Adrenal gland (tissue), 9 donors: ENCODE measurements at regions not wholly inside any gene's neighbourhood (a gene's known extent, or its start where the extent isn't known, plus 50 kb on each side); places are given as distances from the start of the nearest gene placed in this dataset.
A peak's percentile ranks its signal among the peaks of the same experiment; 100 is the strongest.

Experiments used
- DNase-seq, 7 donors: peaks; one replicate each; pipeline ENCODE4 v3.0.0-alpha.2; 2019 to 2020
- H3K27ac ChIP-seq, 5 donors: fragments of 200-600 bp; sonication (generic) in 4 of 5; 1 replicate in 3 of 5; 2 replicates in 2 of 5; pipeline versions ENCODE4 v1.5.1 to v1.8.0; 2016 to 2020; ENCODE audit warnings: mild to moderate bottlenecking in 1 of 5
- H3K27me3 ChIP-seq: fragments of 200-600 bp; 2 replicates; pipeline ENCODE4 v1.8.0; 2021
- H3K36me3 ChIP-seq, 2 donors: fragments of 200-600 bp; replicated peaks in 1 of 2; 1 replicate in 1 of 2; 2 replicates in 1 of 2; pipeline versions ENCODE4 v1.5.1 to v1.8.0; 2018 to 2022
- H3K4me1 ChIP-seq, 2 donors: fragments of 200-600 bp; replicated peaks in 1 of 2; 1 replicate in 1 of 2; 2 replicates in 1 of 2; pipeline versions ENCODE4 v1.5.1 to v1.8.0; 2018 to 2021
- H3K4me3 ChIP-seq, 4 donors: fragments of 200-600 bp; sonication (generic) in 3 of 4; one replicate each; pipeline ENCODE4 v1.5.1; 2016 to 2018
- H3K9me3 ChIP-seq, 3 donors: fragments of 200-600 bp; sonication (generic) in 1 of 3; replicated peaks in 1 of 3; 1 replicate in 2 of 3; 2 replicates in 1 of 3; pipeline versions ENCODE4 v1.5.1 to v1.8.0; 2016 to 2021
- CTCF ChIP-seq, 6 experiments: fragments of 450-650 bp in 4 of 6; fragments of 200-600 bp in 2 of 6; sonication (generic) in 1 of 6; IDR thresholded peaks; 1 replicate in 5 of 6; 2 replicates in 1 of 6; pipeline versions ENCODE4 v1.5.1 to v1.8.0; 2016 to 2021; ENCODE audit warnings: antibody characterized with exemption in 6 of 6, mild to moderate bottlenecking in 2 of 6, moderate library complexity in 1 of 6
- POLR2A ChIP-seq, 2 donors: fragments of 450-650 bp; IDR thresholded peaks; one replicate each; pipeline ENCODE4 v1.6.1; 2017; ENCODE audit warnings: antibody characterized with exemption in 2 of 2, mild to moderate bottlenecking in 2 of 2, moderate library complexity in 1 of 2
- WGBS, 4 donors: extraction: QIAGEN DNeasy Blood & Tissue Kit in 2 of 4; methylation state at CpG; one replicate each; pipeline versions ENCODE4 v1.1.5 to v1.1.7; 2013 to 2017; 5-methylcytosine and 5-hydroxymethylcytosine counted together
- intact Hi-C, 2 donors: fragments of 100-400 bp; cut with DNase I; formaldehyde crosslinking; loops; one replicate each; pipeline versions ENCODE4 v1.14.1 to v1.15.0; 2022 to 2023
- donor health status: healthy with polysubstance abuse.
- donor health status: Bipolar disorder and iron deficiency.
- donor health status: DM: yes; HTN: yes; CAD: no.
- donor health status: DM: no; HTN: no; CAD: no.
- donor health status: DM: no; HTN: no; CAD: no.

- intact Hi-C loops = no loop called here
- Histone ChIP-seq H3K4me3 (no peak overlapping the region), H3K9me3 (no peaks in the 10 kb centered on the region), H3K36me3 (no peaks in the 10 kb centered on the region), H3K27ac (no peak overlapping the region), H3K27me3 (no peaks in the 10 kb centered on the region), H3K4me1 (no peaks in the 10 kb centered on the region)
- DNase-seq = no peak
- 79 to 90% (median 81%) methylated on average over 2 of the region's 2 CpGs for WGBS, 4 donors
- TF ChIP-seq CTCF (IDR thresholded peaks at IDR 0.05) (no peak), POLR2A (IDR thresholded peaks at IDR 0.05) (no peak)
Measured at GRCh38 chr16:65981057-65981456, 385.4 kb upstream of the CDH5 start.

GRCh38 chr16:65975049-65975708 is 391.3 kb upstream of the CDH5 start:
- DNase-seq = peak; percentile 32 to 76 (median 63)
- intact Hi-C loops = no loop called here
- 53 to 81% (median 70%) methylated on average over 6 to 7 of the region's 7 CpGs for WGBS, 4 donors
- Histone ChIP-seq H3K9me3 (no peaks in the 10 kb centered on the region), H3K27me3 (no peaks in the 10 kb centered on the region), H3K36me3 (no peaks in the 10 kb centered on the region), H3K4me1 (no peaks in the 10 kb centered on the region), H3K27ac (no peak overlapping the region), H3K4me3 (no peak overlapping the region)
- no peak for TF ChIP-seq CTCF (IDR thresholded peaks at IDR 0.05)
- no peak for TF ChIP-seq POLR2A (IDR thresholded peaks at IDR 0.05)

- no peak for DNase-seq
Measured at GRCh38 chr16:65967376-65967775, 399.1 kb upstream of the CDH5 start.

GRCh38 chr16:65965628-65966027 is 400.9 kb upstream of the CDH5 start:
- Histone ChIP-seq H3K27ac (no peak overlapping the region), H3K9me3 (no peaks in the 10 kb centered on the region), H3K4me3 (no peak overlapping the region), H3K27me3 (no peaks in the 10 kb centered on the region), H3K4me1 (peaks cover 0 to 4% of the 10 kb centered on the region in 2 donors), H3K36me3 (no peaks in the 10 kb centered on the region)
- TF ChIP-seq POLR2A (IDR thresholded peaks at IDR 0.05) = no peak
- no peak for TF ChIP-seq CTCF (IDR thresholded peaks at IDR 0.05)
- DNase-seq = no peak
- WGBS, 4 donors = 77 to 87% (median 82%) methylated on average over 6 of the region's 6 CpGs
- intact Hi-C loops = no loop called here

More at GRCh38 chr16:65967376-65967775, 399.1 kb upstream of the CDH5 start:
- 72 to 80% (median 74%) methylated on average over 4 of the region's 4 CpGs for WGBS, 4 donors
- Histone ChIP-seq H3K27ac (no peak overlapping the region), H3K27me3 (no peaks in the 10 kb centered on the region), H3K9me3 (no peaks in the 10 kb centered on the region), H3K36me3 (no peaks in the 10 kb centered on the region), H3K4me1 (peaks cover 0 to 4% of the 10 kb centered on the region in 2 donors), H3K4me3 (no peak overlapping the region)
- TF ChIP-seq POLR2A (IDR thresholded peaks at IDR 0.05) = no peak
- no peak for TF ChIP-seq CTCF (IDR thresholded peaks at IDR 0.05)
- intact Hi-C loops = no loop called here
